Endodermal cell (in vitro differentiated cells): ENCODE measurements at regions not wholly inside any gene's neighbourhood (a gene's known extent, or its start where the extent isn't known, plus 50 kb on each side); places are given as distances from the start of the nearest gene placed in this dataset.
"Not testable (repeated sequence)": the region's sequence is repeated elsewhere in the genome, so short reads cannot be mapped to it uniquely, and the experiment has no call there.

Source experiments
- DNase-seq: peaks from one replicate; pipeline ENCODE4 v3.0.0-alpha.2; 2017
- H3K27ac ChIP-seq: 2 replicates; pipeline ENCODE4 v1.5.1; 2013; ENCODE audit warnings: mild to moderate bottlenecking, low read depth, low read length, moderate library complexity
- H3K27me3 ChIP-seq: 2 replicates; pipeline ENCODE4 v1.6.1; 2013; ENCODE audit warnings: mild to moderate bottlenecking, low read length, moderate library complexity; ENCODE audit not compliant: insufficient read depth, control insufficient read depth, poor library complexity, severe bottlenecking
- H3K36me3 ChIP-seq: 2 replicates; pipeline ENCODE4 v1.7.0; 2013; ENCODE audit warnings: mild to moderate bottlenecking, low read length, moderate library complexity; ENCODE audit not compliant: control insufficient read depth, insufficient read depth
- H3K4me1 ChIP-seq: one replicate; pipeline ENCODE4 v1.7.0; 2013; ENCODE audit warnings: low read length; ENCODE audit not compliant: control insufficient read depth, insufficient read depth
- H3K4me3 ChIP-seq: 2 replicates; pipeline ENCODE4 v1.5.1; 2013; ENCODE audit warnings: mild to moderate bottlenecking, low read length, moderate library complexity
- H3K9ac ChIP-seq: 2 replicates; pipeline ENCODE4 v1.6.1; 2013; ENCODE audit warnings: mild to moderate bottlenecking, low read length, moderate library complexity; ENCODE audit not compliant: poor library complexity, severe bottlenecking; ENCODE audit errors: extremely low read depth
- H3K9me3 ChIP-seq: 2 replicates; pipeline ENCODE4 v1.6.1; 2013; ENCODE audit warnings: mild to moderate bottlenecking, low read length, moderate library complexity; ENCODE audit not compliant: control insufficient read depth
- H3K27ac Mint-ChIP-seq: 2 replicates; pipeline ENCODE4 v1.8.0; 2020; ENCODE audit warnings: mixed read lengths
- H3K27me3 Mint-ChIP-seq: 2 replicates; pipeline ENCODE4 v1.8.0; 2021; ENCODE audit warnings: mild to moderate bottlenecking, mixed read lengths; ENCODE audit not compliant: insufficient read depth
- H3K36me3 Mint-ChIP-seq: 2 replicates; pipeline ENCODE4 v1.8.0; 2020; ENCODE audit warnings: low read depth, mixed read lengths
- H3K4me1 Mint-ChIP-seq: 2 replicates; pipeline ENCODE4 v1.8.0; 2020; ENCODE audit warnings: mixed read lengths
- H3K4me3 Mint-ChIP-seq: 2 replicates; pipeline ENCODE4 v1.8.0; 2020; ENCODE audit warnings: mild to moderate bottlenecking, moderate library complexity, mixed read lengths
- H3K9me3 Mint-ChIP-seq: 2 replicates; pipeline ENCODE4 v1.8.0; 2020; ENCODE audit warnings: mild to moderate bottlenecking, mixed read lengths
- CTCF ChIP-seq: fragments of 200-600 bp; sonication (generic); conservative IDR thresholded peaks from 2 replicates; pipeline ENCODE4 v1.5.0; 2021; ENCODE audit warnings: antibody characterized with exemption, mild to moderate bottlenecking
- WGBS, 2 experiments: methylation state at CpG; one replicate each; pipeline versions ENCODE4 v1.1.5 to v1.1.7; 2013; ENCODE audit warnings: missing lambda C conversion rate in 2 of 2, mixed read lengths in 1 of 2; ENCODE audit not compliant: insufficient coverage in 1 of 2, insufficient read length in 1 of 2; 5-methylcytosine and 5-hydroxymethylcytosine counted together

- Mint-ChIP-seq H3K9me3 (no peaks in the 10 kb centered on the region), H3K27me3 (no peaks in the 10 kb centered on the region), H3K4me3 (no peak overlapping the region), H3K4me1 (no peaks in the 10 kb centered on the region), H3K36me3 (no peaks in the 10 kb centered on the region), H3K27ac (no peak overlapping the region)
- H3K4me1 ChIP-seq, result no peaks in the 10 kb centered on the region
- no peak for DNase-seq
- H3K9me3 ChIP-seq, result no peaks in the 10 kb centered on the region
- TF ChIP-seq CTCF, result no peak
- WGBS, 2 experiments, result 97 to 100% methylated on average over 1 to 3 of the region's 3 CpGs
- no peak overlapping the region for H3K9ac ChIP-seq
- no peak overlapping the region for H3K27ac ChIP-seq
- H3K4me3 ChIP-seq, result no peak overlapping the region
- no peaks in the 10 kb centered on the region for H3K27me3 ChIP-seq
- H3K36me3 ChIP-seq, result no peaks in the 10 kb centered on the region
Measured at GRCh38 chr9:78112406-78112805, 80.8 kb upstream of the GNAQ start.

DNA sequence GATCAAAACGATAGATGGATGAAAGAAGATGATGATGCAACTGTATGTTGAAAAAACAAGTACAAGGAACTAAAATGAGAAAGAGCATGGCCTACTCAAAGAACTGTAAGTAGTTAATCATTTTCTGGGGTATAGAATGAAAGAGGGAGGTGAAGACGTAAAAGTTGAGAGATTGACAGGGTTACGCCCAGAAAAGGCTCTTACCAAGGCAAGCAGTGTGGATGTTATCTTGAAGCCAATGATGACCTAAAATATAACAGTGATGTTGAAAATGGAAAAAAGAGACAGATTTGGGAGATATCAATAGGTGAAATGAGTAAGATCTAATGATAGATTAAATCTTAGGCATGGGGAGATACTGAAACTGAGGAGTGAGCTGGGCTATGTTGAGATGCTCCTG, 80.4 kb upstream of the GNAQ start:
- DNase-seq, result no peak
- Histone ChIP-seq H3K4me3 (no peak overlapping the region), H3K27ac (no peak overlapping the region), H3K4me1 (no peaks in the 10 kb centered on the region), H3K36me3 (no peaks in the 10 kb centered on the region), H3K27me3 (no peaks in the 10 kb centered on the region), H3K9me3 (no peaks in the 10 kb centered on the region), H3K9ac (no peak overlapping the region)
- H3K27me3 Mint-ChIP-seq, result no peaks in the 10 kb centered on the region
- no peaks in the 10 kb centered on the region for H3K36me3 Mint-ChIP-seq
- H3K9me3 Mint-ChIP-seq, result no peaks in the 10 kb centered on the region
- no peak for TF ChIP-seq CTCF
- H3K27ac Mint-ChIP-seq, result no peak overlapping the region
- H3K4me3 Mint-ChIP-seq, result no peak overlapping the region
- 91 to 97% methylated on average over 3 of the region's 3 CpGs for WGBS, 2 experiments
- no peaks in the 10 kb centered on the region for H3K4me1 Mint-ChIP-seq

DNA sequence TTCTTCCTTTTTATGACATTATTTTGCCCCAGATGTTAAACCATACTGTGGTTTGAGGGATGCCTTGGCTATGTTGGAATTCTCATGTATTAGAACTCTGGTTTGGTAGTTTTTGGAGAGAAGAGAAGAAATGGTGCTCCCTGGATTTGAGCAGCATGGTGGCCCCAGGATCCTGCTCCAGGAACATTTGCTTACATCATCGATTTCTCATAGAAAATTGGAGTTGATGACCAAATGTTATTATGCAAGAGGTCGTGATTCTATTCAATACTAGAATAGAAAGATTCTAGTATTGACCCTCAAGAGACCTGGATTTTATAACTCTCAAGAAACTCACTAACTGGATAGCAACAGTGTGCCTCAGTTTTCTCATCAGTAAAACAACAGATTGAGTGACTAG, 77.5 kb upstream of the GNAQ start:
- H3K4me1 Mint-ChIP-seq, result no peaks in the 10 kb centered on the region
- H3K9me3 ChIP-seq, result no peaks in the 10 kb centered on the region
- H3K36me3 Mint-ChIP-seq, result no peaks in the 10 kb centered on the region
- H3K4me1 ChIP-seq, result no peaks in the 10 kb centered on the region
- no peak overlapping the region for H3K27ac ChIP-seq
- no peak overlapping the region for H3K9ac ChIP-seq
- no peak for DNase-seq
- no peaks in the 10 kb centered on the region for H3K9me3 Mint-ChIP-seq
- H3K36me3 ChIP-seq, result no peaks in the 10 kb centered on the region
- no peak overlapping the region for H3K4me3 ChIP-seq
- no peaks in the 10 kb centered on the region for H3K27me3 ChIP-seq
- TF ChIP-seq CTCF, result no peak
- H3K27me3 Mint-ChIP-seq, result no peaks in the 10 kb centered on the region
- H3K27ac Mint-ChIP-seq, result no peak overlapping the region
- WGBS, 2 experiments, result 88 to 92% methylated on average over 2 of the region's 2 CpGs
- no peak overlapping the region for H3K4me3 Mint-ChIP-seq

DNA sequence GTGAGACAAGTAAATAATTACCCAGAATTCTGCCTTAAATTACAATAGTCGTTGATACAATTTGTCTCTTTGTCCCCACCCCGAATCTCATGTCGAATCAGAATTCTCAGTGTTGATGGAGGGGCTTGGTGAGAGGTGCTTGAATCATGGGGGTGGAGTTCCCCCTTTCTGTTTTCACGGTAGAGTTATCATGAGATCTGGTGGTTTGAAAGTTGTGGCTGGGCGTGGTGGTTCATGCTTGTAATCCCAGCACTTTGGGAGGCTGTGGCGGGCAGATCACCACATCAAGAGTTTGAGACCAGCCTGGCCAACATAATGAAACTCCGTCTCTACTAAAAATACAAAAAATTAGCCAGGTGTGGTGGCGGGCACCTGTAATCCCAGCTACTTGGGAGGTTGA, 75.0 kb upstream of the GNAQ start:
- H3K36me3 ChIP-seq, H3K9me3 ChIP-seq, H3K27ac Mint-ChIP-seq, H3K9me3 Mint-ChIP-seq, H3K4me3 Mint-ChIP-seq, H3K27me3 Mint-ChIP-seq, H3K27me3 ChIP-seq, H3K4me1 Mint-ChIP-seq, H3K27ac ChIP-seq, H3K36me3 Mint-ChIP-seq, DNase-seq, H3K9ac ChIP-seq, H3K4me1 ChIP-seq, H3K4me3 ChIP-seq: not testable (repeated sequence)
- WGBS, 2 experiments, result 89 to 93% methylated on average over 5 to 8 of the region's 8 CpGs
